DND-41 (cell line): ENCODE measurements at regions not wholly inside any gene's neighbourhood (a gene's known extent, or its start where the extent isn't known, plus 50 kb on each side); places are given as distances from the start of the nearest gene placed in this dataset.

ENCODE experiments used
- CTCF ChIP-seq: IDR thresholded peaks from 2 replicates; pipeline ENCODE4 v1.5.1; 2012; ENCODE audit warnings: borderline replicate concordance, low read length, moderate library complexity, mild to moderate bottlenecking; ENCODE audit not compliant: poor library complexity, severe bottlenecking; ENCODE audit errors: extremely low read depth
- EZH2 ChIP-seq: IDR thresholded peaks from 3 replicates; pipeline ENCODE4 v1.6.1; 2012; ENCODE audit warnings: borderline replicate concordance, low read depth, mild to moderate bottlenecking, moderate library complexity, low read length, inconsistent platforms; ENCODE audit not compliant: severe bottlenecking

GRCh38 chr2:237205043-237205541 is 119.4 kb downstream of the COPS8 start:
- TF ChIP-seq EZH2, result no peak
- TF ChIP-seq CTCF, result no peak
